HG03097 (cell line): ENCODE measurements at regions not wholly inside any gene's neighbourhood (a gene's known extent, or its start where the extent isn't known, plus 50 kb on each side); places are given as distances from the start of the nearest gene placed in this dataset.

Experiments
- ATAC-seq: cut with Tn5 transposase; IDR thresholded peaks from one replicate; pipeline ENCODE4 v1.9.1; 2021; ENCODE audit not compliant: unreplicated experiment, low FRiP score

DNA sequence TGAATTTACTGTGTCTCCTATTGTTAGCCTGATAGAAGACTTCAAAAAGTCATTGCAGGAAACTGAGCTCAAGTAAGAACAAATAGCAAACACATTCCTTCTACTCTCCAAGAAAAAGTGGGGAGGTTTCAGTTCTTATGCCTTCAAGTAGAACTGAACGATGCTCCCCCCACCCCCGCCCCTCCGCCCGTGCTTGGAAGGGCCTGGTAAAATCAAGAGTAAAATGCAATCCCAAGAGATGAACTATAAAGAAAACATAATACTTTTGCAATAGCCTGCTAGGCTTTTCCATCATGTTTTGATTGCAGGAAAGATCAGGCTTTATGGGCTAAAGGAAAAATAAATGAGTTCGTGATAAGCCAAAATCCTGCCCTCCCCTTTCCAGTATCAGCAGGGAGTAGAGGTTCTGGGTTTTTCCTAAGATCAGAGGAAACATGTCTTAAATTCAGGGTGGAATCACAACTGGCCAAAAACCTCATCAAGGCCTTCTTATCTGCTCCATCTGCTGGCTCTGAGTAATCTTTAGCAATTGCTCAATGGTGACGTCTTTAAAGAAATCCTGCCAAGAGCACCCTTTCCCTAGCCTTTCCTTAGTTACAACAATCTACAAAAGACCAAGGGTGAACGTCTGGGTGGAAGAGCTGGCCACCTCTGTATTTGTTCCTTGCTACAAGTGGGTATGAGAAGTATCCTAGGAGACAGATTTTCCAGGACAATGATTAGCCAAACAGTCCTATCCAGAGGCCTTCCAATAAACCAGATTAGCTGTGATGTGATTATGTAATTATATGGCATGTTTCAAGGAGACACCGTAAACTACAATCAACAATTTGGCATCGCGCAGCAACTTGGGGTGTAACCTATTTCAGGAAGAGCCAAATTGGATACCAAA lies 66.3 kb upstream of the FAM9C start:
- no peak for ATAC-seq

DNA sequence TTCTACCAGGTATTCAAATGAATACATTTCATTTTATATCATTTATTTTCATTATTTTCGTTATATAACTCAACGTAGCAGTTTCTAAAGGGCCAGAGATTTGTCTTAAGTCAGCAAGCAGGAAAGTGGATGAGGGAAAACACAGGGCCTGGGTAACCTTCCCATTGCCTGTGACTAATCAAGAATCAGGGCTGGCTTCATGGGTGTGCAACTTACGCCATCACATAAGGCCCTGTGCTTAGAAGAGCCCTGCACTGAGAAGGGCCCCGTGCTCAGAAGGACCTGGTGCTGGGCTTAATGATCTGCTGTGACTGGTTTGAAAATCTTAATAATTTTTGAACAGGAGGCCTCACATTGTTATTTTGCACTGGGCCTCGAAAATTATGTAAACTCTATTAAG lies 65.4 kb upstream of the FAM9C start:
- ATAC-seq: no peak

DNA sequence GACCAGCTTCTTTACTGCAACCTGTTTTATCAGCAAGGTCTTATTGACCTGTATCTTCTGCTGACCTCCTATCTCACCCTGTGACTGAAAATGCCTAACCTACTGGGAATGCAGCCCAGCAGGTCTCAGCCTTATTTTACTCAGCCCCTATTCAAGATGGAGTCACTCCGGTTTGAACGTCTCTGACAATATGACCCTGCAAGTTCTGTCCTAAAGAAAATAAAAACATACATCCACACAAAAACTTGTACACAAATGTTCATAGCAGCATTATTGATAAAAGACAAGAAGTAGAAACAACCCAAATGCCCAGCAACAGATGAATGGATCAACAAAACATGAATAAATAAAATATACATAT lies 59.5 kb upstream of the FAM9C start:
- no peak for ATAC-seq

DNA sequence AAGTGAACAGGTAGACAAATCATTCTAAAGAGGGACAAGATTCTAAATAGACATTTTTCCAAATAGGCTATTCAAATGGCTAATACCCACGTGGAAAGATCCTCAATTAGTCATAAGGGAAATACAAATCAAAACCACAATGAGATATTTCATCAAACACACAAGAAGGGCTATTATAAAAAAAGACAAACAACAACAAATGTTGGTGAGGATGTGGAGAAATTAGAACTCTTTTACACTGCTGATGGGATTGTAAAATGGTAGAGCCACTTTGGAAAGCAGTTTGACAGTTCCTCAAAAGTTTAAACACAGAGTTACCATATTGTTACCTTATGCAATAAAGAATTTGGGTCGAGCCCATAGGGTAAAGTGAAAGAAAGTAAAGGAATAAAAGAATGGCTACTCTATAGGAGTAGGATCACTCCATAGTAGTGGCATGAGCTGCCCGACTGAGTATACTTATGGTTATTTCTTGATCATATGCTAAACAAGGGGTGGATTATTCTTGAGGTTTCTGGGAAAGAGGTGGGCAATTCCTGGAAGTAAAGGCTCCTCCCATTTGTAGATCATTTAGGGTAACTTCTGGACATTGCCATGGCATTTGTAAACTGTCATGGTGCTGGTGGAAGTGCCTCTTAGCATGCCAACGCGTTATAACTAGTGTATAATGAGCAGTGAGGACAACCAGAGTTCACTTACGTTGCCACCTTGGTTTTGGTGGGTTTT lies 58.9 kb upstream of the FAM9C start:
- ATAC-seq: no peak

DNA sequence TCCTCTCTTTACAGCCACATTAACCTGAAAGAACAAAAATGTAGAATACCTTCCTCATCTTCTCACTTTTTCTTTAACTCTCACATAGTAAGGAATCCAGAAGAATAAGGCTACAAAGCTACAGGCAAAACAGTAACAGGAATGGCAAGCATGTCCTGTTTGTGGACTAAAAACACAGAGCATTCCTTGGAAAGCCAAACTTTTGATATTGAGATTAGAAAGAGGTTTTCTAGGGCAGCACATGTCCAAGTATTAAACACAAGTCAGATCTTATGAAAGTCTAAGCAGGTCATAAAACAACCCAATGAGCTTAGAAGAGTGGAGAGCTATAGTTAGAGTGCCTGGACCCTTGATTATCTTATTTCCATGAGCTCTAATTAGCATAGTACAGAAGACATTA lies 58.2 kb upstream of the FAM9C start:
- ATAC-seq: no peak

DNA sequence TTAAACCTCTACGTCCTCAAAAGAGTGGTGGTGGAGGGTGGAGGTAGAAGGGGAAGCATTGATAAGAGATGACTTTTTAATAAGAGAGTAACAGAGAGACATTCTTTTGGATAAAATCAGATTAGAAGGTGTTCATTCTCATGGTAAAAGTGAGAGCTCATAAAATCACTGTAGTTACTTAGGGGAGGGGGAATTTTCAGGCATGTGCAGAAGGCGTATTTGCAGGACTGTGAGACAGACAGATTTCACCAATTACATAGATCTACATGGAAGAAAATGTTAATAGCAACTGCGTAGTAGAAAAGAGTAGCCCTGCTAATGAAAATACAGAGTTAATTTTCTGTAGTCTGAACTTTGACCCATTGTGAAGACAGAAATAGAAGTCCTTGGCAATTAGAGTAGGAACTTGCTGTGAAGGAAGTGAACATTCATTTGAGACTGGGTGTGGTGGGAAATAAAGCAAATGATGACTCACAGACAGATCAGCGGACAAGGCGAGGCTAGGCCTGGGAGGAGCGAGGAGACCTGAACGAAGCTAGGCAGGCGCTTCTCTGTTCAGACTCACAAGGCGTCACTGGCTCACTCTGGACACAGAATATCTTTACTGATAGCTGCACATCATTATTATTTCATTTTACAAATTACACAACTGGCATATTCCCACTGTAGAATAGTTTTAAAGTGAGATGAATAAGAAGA lies 57.2 kb upstream of the FAM9C start:
- no peak for ATAC-seq

DNA sequence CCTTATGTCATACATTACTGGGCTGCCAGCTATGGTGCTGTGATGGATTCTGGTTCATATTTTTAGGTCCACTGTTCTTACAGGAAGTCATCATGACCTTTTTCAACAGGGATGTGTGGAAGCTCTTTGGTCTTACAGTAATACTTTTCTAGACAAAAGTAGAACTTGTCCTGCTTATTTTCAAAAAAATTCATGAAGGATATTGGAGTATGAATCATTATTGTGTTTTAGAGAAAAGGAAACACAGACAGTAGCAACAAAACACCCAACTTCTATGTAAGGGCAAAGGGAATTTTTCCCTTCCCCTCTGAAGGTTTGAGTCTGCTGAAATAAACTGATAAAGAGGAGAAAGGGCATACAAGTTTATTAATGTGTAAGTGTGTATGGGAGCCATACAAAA lies 54.7 kb upstream of the FAM9C start:
- no peak for ATAC-seq

DNA sequence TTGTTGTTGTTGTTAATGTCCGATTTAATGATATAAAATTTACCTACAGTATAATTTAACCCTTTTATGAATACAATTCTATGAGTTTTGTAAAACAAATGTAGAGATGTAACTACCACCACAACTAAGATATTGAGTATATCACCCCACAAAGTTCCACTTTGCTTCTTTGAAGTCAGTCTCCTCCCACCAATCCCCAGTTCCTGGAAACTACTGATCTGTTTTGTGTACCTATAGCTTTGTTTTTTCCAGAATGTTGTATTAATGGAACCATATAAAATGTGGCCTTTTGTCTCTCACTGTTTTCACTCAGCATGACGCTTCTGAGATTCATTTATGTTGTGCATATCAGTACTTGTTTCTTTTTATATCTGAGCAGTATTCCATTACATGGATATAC lies 52.3 kb upstream of the FAM9C start:
- ATAC-seq: no peak

DNA sequence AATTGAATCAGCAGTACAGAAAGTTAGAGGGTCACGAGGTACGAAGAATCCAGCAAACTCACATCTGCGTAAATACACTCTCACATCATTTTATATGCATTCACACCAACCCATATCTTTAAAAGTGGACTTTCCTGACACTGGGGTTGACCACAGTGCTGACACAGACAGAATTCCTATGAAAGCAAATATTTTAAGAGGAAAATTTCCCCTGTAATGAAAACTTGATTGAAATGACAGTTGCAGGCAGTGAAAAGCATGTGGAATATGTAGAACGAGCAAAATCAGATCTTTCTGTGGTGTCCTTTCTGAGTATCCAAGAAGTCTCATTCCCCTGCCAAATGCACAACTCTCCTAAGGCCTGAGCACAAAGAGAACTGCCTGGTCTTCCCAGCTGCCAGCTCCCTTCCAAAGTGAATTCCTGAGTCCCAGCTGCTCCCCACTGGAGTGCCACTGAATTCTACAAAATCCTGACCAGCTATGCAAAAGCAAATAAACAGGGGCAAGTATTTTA lies 50.5 kb upstream of the FAM9C start:
- ATAC-seq: no peak

DNA sequence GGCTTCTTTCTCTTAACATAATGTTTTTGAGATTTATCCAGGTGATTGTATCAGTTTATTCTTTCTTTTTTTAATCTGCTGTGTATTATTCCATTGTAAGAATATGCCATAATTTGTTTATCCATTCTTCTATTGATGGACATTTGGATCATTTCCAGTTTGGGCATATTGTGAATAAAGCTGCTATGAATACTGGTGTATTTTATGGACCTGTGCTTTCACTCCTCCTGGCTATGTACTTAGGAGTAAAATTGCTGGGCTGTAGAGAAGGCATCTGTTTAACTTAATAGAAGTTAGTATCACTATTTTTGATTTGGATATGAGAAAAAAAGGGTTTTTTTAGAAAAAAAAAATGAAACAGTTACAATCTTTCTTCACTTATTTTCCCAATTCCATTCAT lies 50.0 kb upstream of the FAM9C start:
- ATAC-seq: no peak
